ENCODE measurements at regions not wholly inside any gene's neighbourhood (a gene's known extent, or its start where the extent isn't known, plus 50 kb on each side); places are given as distances from the start of the nearest gene placed in this dataset.
A peak's percentile ranks its signal among the peaks of the same experiment; 100 is the strongest.

DNA sequence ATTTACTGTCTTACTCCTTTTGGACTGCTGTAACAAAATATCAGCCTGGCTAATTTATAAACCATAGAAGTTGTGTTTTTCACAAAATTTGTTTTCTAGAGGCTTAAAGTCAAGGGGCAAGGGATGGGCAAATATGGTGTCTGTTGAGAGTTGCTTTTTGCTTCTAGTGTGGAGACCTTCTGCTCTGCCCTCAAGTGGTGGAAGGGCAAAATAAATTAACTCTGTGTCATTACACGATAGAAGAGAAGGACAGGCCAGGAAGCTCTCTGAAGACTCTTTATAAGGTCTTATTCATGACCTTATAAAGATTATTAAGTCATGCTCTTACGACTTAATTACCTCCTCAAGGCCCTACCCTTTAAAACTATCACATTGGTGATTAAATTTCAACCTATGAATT lies 181.2 kb upstream of the LRATD1 start:
- dilution Hi-C loops (cut with MboI; ENCODE audit: extremely low pct_ligation_motif_present, low sequenced_read_pairs) = no loop called here
- Histone ChIP-seq H3K79me2 (ENCODE audit: control insufficient read depth, insufficient read depth, low read length) (no peaks in the 10 kb centered on the region), H3K9ac (ENCODE audit: control insufficient read depth, extremely low read depth, insufficient read depth, low read length) (no peak overlapping the region), H2AFZ (ENCODE audit: control insufficient read depth, low read length) (no peak overlapping the region), H3K36me3 (ENCODE audit: control insufficient read depth in 2 of 2, extremely low read depth in 1 of 2, insufficient read depth in 2 of 2, low read length in 2 of 2) (no peaks in the 10 kb centered on the region), H3K27ac (ENCODE audit: control insufficient read depth, insufficient read depth, low read length) (no peak overlapping the region), H3K9me3 (ENCODE audit: control insufficient read depth, low read depth, low read length) (no peaks in the 10 kb centered on the region), H3K4me2 (ENCODE audit: control insufficient read depth, extremely low read depth, insufficient read depth, low read depth, low read length) (no peak overlapping the region), H3K27me3 (ENCODE audit: control insufficient read depth, extremely low read depth, insufficient read depth, low read length) (no peaks in the 10 kb centered on the region), H4K20me1 (ENCODE audit: control insufficient read depth, extremely low read depth, insufficient read depth, low read length) (no peaks in the 10 kb centered on the region), H3K4me3 (ENCODE audit: control insufficient read depth in 2 of 3, extremely low read depth in 1 of 3, insufficient read depth in 2 of 3, low read depth in 1 of 3, low read length in 3 of 3) (no peak overlapping the region), H3K9me1 (ENCODE audit: control insufficient read depth, extremely low read depth, insufficient read depth, low read length) (no peaks in the 10 kb centered on the region), H3K4me1 (ENCODE audit: control insufficient read depth, extremely low read depth, insufficient read depth, low read length) (no peaks in the 10 kb centered on the region)
- no peak for TF ChIP-seq EZH2 (IDR thresholded peaks at IDR 0.05; ENCODE audit: low read length)
- TF ChIP-seq, protein P1, sequence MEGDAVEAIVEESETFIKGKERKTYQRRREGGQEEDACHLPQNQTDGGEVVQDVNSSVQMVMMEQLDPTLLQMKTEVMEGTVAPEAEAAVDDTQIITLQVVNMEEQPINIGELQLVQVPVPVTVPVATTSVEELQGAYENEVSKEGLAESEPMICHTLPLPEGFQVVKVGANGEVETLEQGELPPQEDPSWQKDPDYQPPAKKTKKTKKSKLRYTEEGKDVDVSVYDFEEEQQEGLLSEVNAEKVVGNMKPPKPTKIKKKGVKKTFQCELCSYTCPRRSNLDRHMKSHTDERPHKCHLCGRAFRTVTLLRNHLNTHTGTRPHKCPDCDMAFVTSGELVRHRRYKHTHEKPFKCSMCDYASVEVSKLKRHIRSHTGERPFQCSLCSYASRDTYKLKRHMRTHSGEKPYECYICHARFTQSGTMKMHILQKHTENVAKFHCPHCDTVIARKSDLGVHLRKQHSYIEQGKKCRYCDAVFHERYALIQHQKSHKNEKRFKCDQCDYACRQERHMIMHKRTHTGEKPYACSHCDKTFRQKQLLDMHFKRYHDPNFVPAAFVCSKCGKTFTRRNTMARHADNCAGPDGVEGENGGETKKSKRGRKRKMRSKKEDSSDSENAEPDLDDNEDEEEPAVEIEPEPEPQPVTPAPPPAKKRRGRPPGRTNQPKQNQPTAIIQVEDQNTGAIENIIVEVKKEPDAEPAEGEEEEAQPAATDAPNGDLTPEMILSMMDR (optimal IDR thresholded peaks at IDR 0.05 in 1 of 3, IDR thresholded peaks at IDR 0.05 in 1 of 3, conservative IDR thresholded peaks at IDR 0.05 in 1 of 3; ENCODE audit: extremely low read depth in 1 of 3, insufficient read depth in 2 of 3, low read length in 3 of 3) = peak in 2 of 3 experiments; percentile 31 to 36
- no peak for DNase-seq (ENCODE audit: low read depth, low spot score)
- no peak for FAIRE-seq

DNA sequence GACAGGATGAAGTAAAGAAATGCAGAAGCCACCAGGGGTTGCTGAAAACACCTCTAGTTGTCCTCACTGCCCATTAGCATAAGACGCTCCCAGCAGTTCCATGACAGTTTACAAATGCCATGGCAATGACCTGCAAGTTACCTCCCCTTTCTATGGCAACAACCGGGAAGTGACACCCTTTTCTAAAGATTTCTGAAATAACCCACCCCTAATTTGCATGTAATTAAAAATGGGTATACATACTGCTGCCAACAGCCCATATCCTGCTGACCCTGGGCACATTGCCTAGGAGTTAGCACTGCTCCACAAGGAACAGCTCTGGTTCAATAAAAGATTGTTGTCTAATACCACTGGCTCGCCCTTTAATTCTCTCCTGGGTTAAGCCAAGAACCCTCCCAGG lies 178.3 kb upstream of the LRATD1 start:
- FAIRE-seq (no peak), DNase-seq (ENCODE audit: low read depth, low spot score) (no peak)
- Histone ChIP-seq H3K36me3 (ENCODE audit: control insufficient read depth in 2 of 2, extremely low read depth in 1 of 2, insufficient read depth in 2 of 2, low read length in 2 of 2) (no peaks in the 10 kb centered on the region), H3K9me1 (ENCODE audit: control insufficient read depth, extremely low read depth, insufficient read depth, low read length) (no peaks in the 10 kb centered on the region), H3K4me2 (ENCODE audit: control insufficient read depth, extremely low read depth, insufficient read depth, low read depth, low read length) (no peak overlapping the region), H3K27me3 (ENCODE audit: control insufficient read depth, extremely low read depth, insufficient read depth, low read length) (no peaks in the 10 kb centered on the region), H2AFZ (ENCODE audit: control insufficient read depth, low read length) (no peak overlapping the region), H3K4me1 (ENCODE audit: control insufficient read depth, extremely low read depth, insufficient read depth, low read length) (no peaks in the 10 kb centered on the region), H3K9ac (ENCODE audit: control insufficient read depth, extremely low read depth, insufficient read depth, low read length) (no peak overlapping the region), H3K27ac (ENCODE audit: control insufficient read depth, insufficient read depth, low read length) (no peak overlapping the region), H4K20me1 (ENCODE audit: control insufficient read depth, extremely low read depth, insufficient read depth, low read length) (no peaks in the 10 kb centered on the region), H3K79me2 (ENCODE audit: control insufficient read depth, insufficient read depth, low read length) (no peaks in the 10 kb centered on the region), H3K9me3 (ENCODE audit: control insufficient read depth, low read depth, low read length) (no peaks in the 10 kb centered on the region), H3K4me3 (ENCODE audit: control insufficient read depth in 2 of 3, extremely low read depth in 1 of 3, insufficient read depth in 2 of 3, low read depth in 1 of 3, low read length in 3 of 3) (no peak overlapping the region)
- dilution Hi-C loops (cut with MboI; ENCODE audit: extremely low pct_ligation_motif_present, low sequenced_read_pairs) = no loop called here
- no peak for TF ChIP-seq EZH2 (IDR thresholded peaks at IDR 0.05; ENCODE audit: low read length)

DNA sequence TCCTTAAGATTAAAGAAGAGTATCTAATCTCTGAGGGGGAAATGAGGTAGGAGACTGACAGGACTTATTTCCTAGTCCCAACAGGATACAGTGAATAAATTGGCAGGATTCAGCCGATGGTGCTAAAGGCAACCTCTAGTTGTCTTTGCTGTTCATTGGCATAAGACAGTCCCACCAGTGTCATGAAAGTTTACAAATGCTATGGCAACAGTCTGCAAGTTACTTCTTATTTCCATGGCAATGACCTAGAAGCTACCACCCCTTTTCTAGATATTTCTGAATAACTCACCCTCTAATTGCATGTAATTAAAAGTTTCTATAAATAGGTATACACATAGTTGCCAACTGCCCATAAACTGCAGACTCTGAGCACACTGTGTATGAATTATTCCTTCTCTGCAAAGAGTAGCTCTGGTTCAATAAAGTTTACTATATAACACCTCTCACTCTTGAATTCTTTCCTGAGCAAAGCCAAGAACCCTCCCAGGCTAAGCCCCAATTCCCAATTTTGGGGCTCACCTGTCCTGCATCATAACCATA lies 172.7 kb upstream of the LRATD1 start:
- H3K27ac ChIP-seq (ENCODE audit: control insufficient read depth, insufficient read depth, low read length) = no peak overlapping the region
- DNase-seq (ENCODE audit: low read depth, low spot score) (no peak), FAIRE-seq (no peak)

More for the DNA sequence above, 172.7 kb upstream of the LRATD1 start:
- dilution Hi-C loops (cut with MboI; ENCODE audit: extremely low pct_ligation_motif_present, low sequenced_read_pairs) = no loop called here
- H3K4me2 ChIP-seq (ENCODE audit: control insufficient read depth, extremely low read depth, insufficient read depth, low read depth, low read length) = no peak overlapping the region
- no peaks in the 10 kb centered on the region for H3K27me3 ChIP-seq (ENCODE audit: control insufficient read depth, extremely low read depth, insufficient read depth, low read length)
- H3K36me3 ChIP-seq (ENCODE audit: control insufficient read depth in 2 of 2, extremely low read depth in 1 of 2, insufficient read depth in 2 of 2, low read length in 2 of 2) = no peaks in the 10 kb centered on the region
- H3K9me1 ChIP-seq (ENCODE audit: control insufficient read depth, extremely low read depth, insufficient read depth, low read length) = no peaks in the 10 kb centered on the region
- no peak overlapping the region for H3K9ac ChIP-seq (ENCODE audit: control insufficient read depth, extremely low read depth, insufficient read depth, low read length)
- no peaks in the 10 kb centered on the region for H3K79me2 ChIP-seq (ENCODE audit: control insufficient read depth, insufficient read depth, low read length)
- no peak overlapping the region for H2AFZ ChIP-seq (ENCODE audit: control insufficient read depth, low read length)
- no peaks in the 10 kb centered on the region for H3K4me1 ChIP-seq (ENCODE audit: control insufficient read depth, extremely low read depth, insufficient read depth, low read length)
- H4K20me1 ChIP-seq (ENCODE audit: control insufficient read depth, extremely low read depth, insufficient read depth, low read length) = no peaks in the 10 kb centered on the region
- TF ChIP-seq, protein P1 (optimal IDR thresholded peaks at IDR 0.05 in 1 of 3, IDR thresholded peaks at IDR 0.05 in 1 of 3, conservative IDR thresholded peaks at IDR 0.05 in 1 of 3; ENCODE audit: extremely low read depth in 1 of 3, insufficient read depth in 2 of 3, low read length in 3 of 3) = no peak
- TF ChIP-seq EZH2 (IDR thresholded peaks at IDR 0.05; ENCODE audit: low read length) = no peak
- H3K4me3 ChIP-seq (ENCODE audit: control insufficient read depth in 2 of 3, extremely low read depth in 1 of 3, insufficient read depth in 2 of 3, low read depth in 1 of 3, low read length in 3 of 3) = no peak overlapping the region
- H3K9me3 ChIP-seq (ENCODE audit: control insufficient read depth, low read depth, low read length) = no peaks in the 10 kb centered on the region
